IMR-90 (cell line): ENCODE measurements at regions not wholly inside any gene's neighbourhood (a gene's known extent, or its start where the extent isn't known, plus 50 kb on each side); places are given as distances from the start of the nearest gene placed in this dataset.

Source experiments
- ATAC-seq: fragments of 200-7000 bp; cut with Tn5 transposase; 2 replicates; pipeline ENCODE4 v1.9.1; 2020; ENCODE audit warnings: low read depth, mild to moderate bottlenecking, moderate library complexity
- BruUV-seq: library from RNA; stranded (reverse); fragments of 400-500 nt; replicated peaks from 2 replicates; lab custom pipeline; 2021; lab: Mats Ljungman, UMichigan
- CTCF ChIA-PET: fragments of 300-600 bp; formaldehyde crosslinking; extraction: SDS; loops from one replicate; lab custom pipeline; 2021; ENCODE audit warnings: antibody characterized with exemption; lab: Yijun Ruan, JAX
- POLR2A ChIA-PET: fragments of 300-600 bp; sonication (Branson Sonifier 250); formaldehyde crosslinking; loops from one replicate; lab custom pipeline; 2022; ENCODE audit warnings: antibody characterized with exemption; ENCODE audit not compliant: unreplicated experiment; lab: Charles Lee
- DNase-seq: peaks from one replicate; pipeline ENCODE4 v3.0.0; 2013
- H2AFZ ChIP-seq: replicated peaks from 2 replicates; pipeline ENCODE3; 2013; ENCODE audit warnings: low read length, mild to moderate bottlenecking; ENCODE audit not compliant: poor library complexity
- H2AK5ac ChIP-seq: 2 replicates; pipeline ENCODE4 v1.6.1; 2013; ENCODE audit warnings: low read depth, low read length, inconsistent platforms
- H2AK9ac ChIP-seq: replicated peaks from 2 replicates; pipeline ENCODE3; 2013; ENCODE audit warnings: mild to moderate bottlenecking, low read depth, low read length, moderate library complexity; ENCODE audit not compliant: poor library complexity
- H2BK120ac ChIP-seq: 2 replicates; pipeline ENCODE4 v1.6.1; 2013; ENCODE audit warnings: low read depth, low read length, inconsistent platforms
- H2BK15ac ChIP-seq: 3 replicates; pipeline ENCODE4 v1.6.1; 2013; ENCODE audit warnings: low read depth, low read length, inconsistent platforms
- H2BK20ac ChIP-seq: 2 replicates; pipeline ENCODE4 v1.6.1; 2013; ENCODE audit warnings: low read depth, mild to moderate bottlenecking, inconsistent platforms, low read length, moderate library complexity
- H2BK5ac ChIP-seq: 2 replicates; pipeline ENCODE4 v1.6.1; 2013; ENCODE audit warnings: mild to moderate bottlenecking, low read depth, low read length, inconsistent platforms; ENCODE audit not compliant: poor library complexity, severe bottlenecking
- H3K14ac ChIP-seq: replicated peaks from 2 replicates; pipeline ENCODE4 v1.6.1; 2013; ENCODE audit warnings: low read depth, low read length, inconsistent platforms
- H3K18ac ChIP-seq: 2 replicates; pipeline ENCODE4 v1.6.1; 2013; ENCODE audit warnings: low read depth, low read length, control low read depth
- H3K23ac ChIP-seq: 2 replicates; pipeline ENCODE4 v1.6.1; 2013; ENCODE audit warnings: low read depth, low read length, inconsistent platforms
- H3K27ac ChIP-seq: 2 replicates; pipeline ENCODE4 v1.5.1; 2013; ENCODE audit warnings: mild to moderate bottlenecking, control low read depth, low read length; ENCODE audit not compliant: insufficient read depth
- H3K27me3 ChIP-seq: 2 replicates; pipeline ENCODE4 v1.6.1; 2013; ENCODE audit warnings: low read length; ENCODE audit not compliant: control insufficient read depth, insufficient read depth
- H3K36me3 ChIP-seq: 2 replicates; pipeline ENCODE4 v1.6.1; 2013; ENCODE audit warnings: low read length, mixed read lengths; ENCODE audit not compliant: control insufficient read depth, insufficient read depth
- H3K4ac ChIP-seq: 2 replicates; pipeline ENCODE4 v1.6.1; 2013; ENCODE audit warnings: low read depth, low read length, inconsistent platforms
- H3K4me1 ChIP-seq: 2 replicates; pipeline ENCODE4 v1.6.1; 2013; ENCODE audit warnings: low read length, mixed read lengths; ENCODE audit not compliant: control insufficient read depth, insufficient read depth
- H3K4me2 ChIP-seq: 2 replicates; pipeline ENCODE4 v1.6.1; 2013; ENCODE audit warnings: low read depth, mild to moderate bottlenecking, control low read depth, low read length, moderate library complexity
- H3K4me3 ChIP-seq: 2 replicates; pipeline ENCODE4 v1.5.1; 2013; ENCODE audit warnings: low read depth, mild to moderate bottlenecking, control low read depth, low read length, moderate library complexity; ENCODE audit not compliant: insufficient read depth
- H3K56ac ChIP-seq: 2 replicates; pipeline ENCODE4 v1.6.1; 2013; ENCODE audit warnings: low read length, inconsistent platforms; ENCODE audit not compliant: insufficient read depth; ENCODE audit errors: extremely low read depth
- H3K79me1 ChIP-seq, 2 experiments: 2 replicates each; pipeline ENCODE4 v1.6.1; 2013; ENCODE audit warnings: low read length in 2 of 2, inconsistent platforms in 1 of 2, low read depth in 1 of 2
- H3K9ac ChIP-seq: 2 replicates; pipeline ENCODE4 v1.6.1; 2013; ENCODE audit warnings: low read depth, low read length, control low read depth
- H3K9me1 ChIP-seq: 2 replicates; pipeline ENCODE4 v1.6.1; 2013; ENCODE audit warnings: low read length, inconsistent platforms; ENCODE audit not compliant: insufficient read depth
- H3K9me3 ChIP-seq: 2 replicates; pipeline ENCODE4 v1.6.1; 2013; ENCODE audit warnings: low read length; ENCODE audit not compliant: control insufficient read depth, insufficient read depth
- H4K20me1 ChIP-seq: 2 replicates; pipeline ENCODE4 v1.6.1; 2013; ENCODE audit warnings: low read length, inconsistent platforms; ENCODE audit not compliant: insufficient read depth
- H4K5ac ChIP-seq: 2 replicates; pipeline ENCODE4 v1.6.1; 2013; ENCODE audit warnings: mild to moderate bottlenecking, low read depth, low read length, control low read depth
- H4K8ac ChIP-seq, 2 experiments: 2 replicates each; pipeline ENCODE4 v1.6.1; 2013; ENCODE audit warnings: low read depth in 2 of 2, low read length in 2 of 2, control low read depth in 1 of 2, inconsistent platforms in 1 of 2
- H4K91ac ChIP-seq: 2 replicates; pipeline ENCODE4 v1.6.1; 2013; ENCODE audit warnings: low read depth, low read length, inconsistent platforms; ENCODE audit not compliant: insufficient read depth
- CEBPB ChIP-seq: IDR thresholded peaks from 2 replicates; pipeline ENCODE4 v1.6.1; 2012; ENCODE audit warnings: low read depth, low read length, improper control_type of control experiment
- CHD1 ChIP-seq: IDR thresholded peaks from 2 replicates; pipeline ENCODE4 v1.6.1; 2012; ENCODE audit warnings: low read depth, low read length, improper control_type of control experiment
- WGBS, 2 experiments: methylation state at CpG; one replicate each; pipeline versions ENCODE4 v1.1.5 to v1.1.7; 2013; ENCODE audit warnings: missing lambda C conversion rate in 2 of 2; ENCODE audit not compliant: insufficient read length in 1 of 2; ENCODE audit errors: extremely low coverage in 2 of 2; 5-methylcytosine and 5-hydroxymethylcytosine counted together
- dilution Hi-C: fragments of 300-500 bp; cut with HindIII; formaldehyde crosslinking; loops from one replicate; pipeline ENCODE4 v1.14.3; 2018; ENCODE audit warnings: low sequenced_read_pairs; ENCODE audit not compliant: unreplicated experiment
- in situ Hi-C: fragments of 300-500 bp; cut with MboI; formaldehyde crosslinking; loops from 3 replicates; pipeline ENCODE4 v1.14.3; 2019; ENCODE audit warnings: low sequenced_read_pairs, inconsistent platforms, mixed read lengths
- intact Hi-C: fragments of 100-400 bp; cut with micrococcal nuclease; formaldehyde crosslinking; loops from 2 replicates; pipeline ENCODE4 v1.10.0; 2022

- Histone ChIP-seq H2BK15ac (no peak overlapping the region), H2BK120ac (no peak overlapping the region), H4K5ac (no peak overlapping the region), H4K20me1 (no peaks in the 10 kb centered on the region), H2AK9ac (no peak overlapping the region), H4K91ac (no peak overlapping the region), H3K4ac (no peak overlapping the region), H3K9me3 (no peaks in the 10 kb centered on the region), H3K4me2 (no peak overlapping the region), H3K4me3 (no peak overlapping the region), H3K79me1 (no peaks in the 10 kb centered on the region; a peak in 1 of 4 replicates), H3K18ac (no peak overlapping the region), H2AK5ac (no peak overlapping the region), H3K23ac (no peak overlapping the region), H3K56ac (no peak overlapping the region), H3K14ac (no peak overlapping the region), H2BK5ac (no peak overlapping the region), H3K9me1 (no peaks in the 10 kb centered on the region), H3K4me1 (no peaks in the 10 kb centered on the region), H2AFZ (no peak overlapping the region), H3K27ac (no peak overlapping the region), H4K8ac (no peak overlapping the region), H2BK20ac (no peak overlapping the region), H3K36me3 (no peaks in the 10 kb centered on the region; the same call in none of the 2 replicates), H3K9ac (no peak overlapping the region), H3K27me3 (no peaks in the 10 kb centered on the region)
- CTCF ChIA-PET: no interaction called here
- WGBS, 2 experiments: no CpG with 5 or more reads among the region's 1 CpG
- no peak for TF ChIP-seq CHD1
- 0 out of 2 replicates have a peak, but pooled peaks have one; percentile 19 for TF ChIP-seq CEBPB
- in situ Hi-C loops: no loop called here
- POLR2A ChIA-PET: no interaction called here
- dilution Hi-C loops: no loop called here
- DNase-seq (no peak), ATAC-seq (no peak)
- intact Hi-C loops: no loop called here
- no TSS peak for BruUV-seq
Observed at GRCh38 chr6:144702781-144703180, 417.6 kb downstream of the UTRN start.
